HG03460 (cell line): ENCODE measurements at regions not wholly inside any gene's neighbourhood (a gene's known extent, or its start where the extent isn't known, plus 50 kb on each side); places are given as distances from the start of the nearest gene placed in this dataset.
"Not testable (repeated sequence)": the region's sequence is repeated elsewhere in the genome, so short reads cannot be mapped to it uniquely, and the experiment has no call there.

Experiments used
- ATAC-seq: cut with Tn5 transposase; IDR thresholded peaks from one replicate; pipeline ENCODE4 v1.9.1; 2021; ENCODE audit not compliant: unreplicated experiment

GRCh38 chr14:48129472-48129871 is 454.1 kb upstream of the MDGA2 start:
- ATAC-seq: no peak

DNA sequence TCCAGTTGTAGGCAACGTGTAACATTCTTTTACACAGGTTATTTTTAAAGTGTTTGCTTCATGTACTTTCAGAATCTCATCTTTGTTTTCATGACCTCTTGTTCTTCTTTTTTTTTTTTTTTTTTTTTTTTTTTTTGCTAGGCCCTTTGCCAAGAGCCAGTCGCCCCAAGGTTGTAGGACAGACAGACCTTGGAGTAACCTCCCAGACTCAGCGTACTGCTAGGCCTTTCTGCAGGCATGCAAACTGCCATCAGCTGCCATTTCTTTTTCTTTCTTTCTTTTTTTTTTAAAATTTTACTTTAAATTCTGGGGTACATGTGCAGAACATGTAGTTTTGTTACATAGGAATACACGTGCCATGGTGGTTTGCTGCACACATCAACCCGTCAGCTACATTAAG is 452.3 kb upstream of the MDGA2 start:
- no peak for ATAC-seq

- ATAC-seq: no peak
Measured at GRCh38 chr14:48125654-48126053, 450.2 kb upstream of the MDGA2 start.

- no peak for ATAC-seq
Measured at GRCh38 chr14:48113713-48114112, 438.3 kb upstream of the MDGA2 start.

DNA sequence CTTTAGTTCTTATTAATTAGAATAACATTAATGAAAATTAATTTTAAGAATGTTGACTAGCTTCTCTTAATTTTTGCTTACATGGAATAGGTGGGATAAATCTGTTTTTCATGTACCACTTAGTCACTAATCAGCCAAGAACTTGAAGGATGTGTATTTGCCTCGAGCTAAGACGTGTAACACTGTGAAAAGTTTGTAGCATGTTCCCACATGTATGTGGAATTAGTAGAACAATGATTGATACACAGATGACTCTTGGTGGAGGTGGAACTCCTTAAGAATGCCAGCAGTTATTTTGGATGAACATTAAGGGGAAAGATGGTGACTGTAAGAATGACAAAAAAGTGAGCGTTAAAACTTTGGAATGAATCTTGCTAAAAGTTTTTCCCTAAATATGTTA is 435.7 kb upstream of the MDGA2 start:
- ATAC-seq: no peak

GRCh38 chr14:48107646-48108045 is 432.2 kb upstream of the MDGA2 start:
- ATAC-seq: no peak

DNA sequence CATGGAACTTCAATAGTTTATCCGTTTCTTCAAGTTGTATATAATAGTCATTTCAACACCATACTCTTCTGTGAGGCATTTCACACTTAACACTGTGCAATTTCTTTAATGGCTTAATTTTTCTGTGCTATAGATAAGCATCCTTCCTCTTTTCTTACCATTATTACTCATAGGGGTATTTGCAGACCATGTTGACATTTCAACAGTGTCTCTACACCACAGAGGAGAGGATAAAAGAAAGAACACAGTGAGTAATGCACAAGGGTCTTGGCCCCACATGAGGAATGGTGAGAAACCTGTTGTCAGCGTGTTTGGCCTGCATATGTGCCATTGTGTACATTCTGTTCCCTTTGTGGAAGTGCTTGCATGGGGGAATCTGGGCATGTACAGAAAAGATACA is 421.5 kb upstream of the MDGA2 start:
- ATAC-seq: no peak

GRCh38 chr14:48086516-48086915 is 411.1 kb upstream of the MDGA2 start:
- ATAC-seq: no peak

DNA sequence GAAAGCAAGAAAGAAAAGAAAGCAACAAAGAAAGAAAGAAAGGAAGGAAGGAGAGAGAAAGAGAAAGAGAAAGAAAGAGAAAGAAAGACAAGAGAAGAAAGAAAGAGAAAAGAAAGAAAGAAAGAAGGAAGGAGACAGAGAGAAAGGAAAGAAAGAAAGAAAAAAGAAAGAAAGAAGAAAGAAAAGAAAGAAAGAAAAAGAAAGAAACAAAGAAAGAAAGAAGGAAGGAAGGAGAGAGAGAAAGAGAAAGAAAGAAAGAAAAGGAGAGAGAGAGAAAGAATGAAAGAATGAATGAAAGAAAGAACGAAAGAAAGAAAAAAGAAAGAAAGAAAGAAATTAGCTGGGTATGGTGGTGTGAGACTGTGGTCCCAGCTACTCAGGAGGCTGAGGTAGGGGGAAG is 400.1 kb upstream of the MDGA2 start:
- ATAC-seq: no peak

GRCh38 chr14:48052973-48053372 is 377.6 kb upstream of the MDGA2 start:
- ATAC-seq: no peak

- no peak for ATAC-seq
Measured at GRCh38 chr14:48035836-48036235, 360.4 kb upstream of the MDGA2 start.

DNA sequence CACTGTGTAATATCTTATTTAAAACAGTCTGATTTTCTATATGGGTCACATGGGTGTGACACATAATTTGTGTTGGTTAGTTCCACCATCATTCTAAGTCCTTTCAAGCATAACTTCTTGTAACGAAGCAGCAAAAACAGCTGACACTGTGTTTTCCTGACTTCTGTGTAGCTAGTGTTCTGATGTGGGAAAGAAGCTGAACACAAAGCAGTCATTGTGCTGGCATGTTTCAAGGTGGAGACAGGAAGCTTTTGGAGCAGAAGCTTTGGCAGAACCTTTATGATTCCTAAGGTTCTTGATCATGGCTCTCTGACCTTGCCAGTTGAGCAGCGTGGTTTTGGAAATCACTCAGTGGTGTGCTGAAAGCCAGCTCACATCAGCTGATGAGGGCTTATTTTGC is 351.7 kb upstream of the MDGA2 start:
- no peak for ATAC-seq

GRCh38 chr14:48023881-48024280 is 348.5 kb upstream of the MDGA2 start:
- ATAC-seq: no peak

DNA sequence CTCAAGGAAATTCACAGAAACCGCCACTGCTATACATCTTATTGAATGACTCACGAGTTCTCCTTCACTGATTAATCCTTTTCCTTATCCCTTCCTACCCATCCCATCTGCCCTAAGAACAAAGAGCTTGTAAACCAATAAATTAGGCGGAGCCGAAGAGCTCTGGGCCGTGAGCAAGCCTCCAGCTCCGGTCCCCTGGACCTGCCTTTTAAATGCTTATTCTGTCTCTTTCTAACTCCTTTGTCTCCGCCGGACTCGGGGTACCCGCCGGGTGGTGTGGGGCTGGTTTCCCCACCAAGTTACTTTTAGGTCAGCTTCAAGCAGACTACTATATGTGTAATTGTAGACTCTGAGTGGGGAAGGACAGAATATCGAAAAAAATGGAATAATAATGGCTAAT is 336.1 kb upstream of the MDGA2 start:
- not testable (repeated sequence) for ATAC-seq

DNA sequence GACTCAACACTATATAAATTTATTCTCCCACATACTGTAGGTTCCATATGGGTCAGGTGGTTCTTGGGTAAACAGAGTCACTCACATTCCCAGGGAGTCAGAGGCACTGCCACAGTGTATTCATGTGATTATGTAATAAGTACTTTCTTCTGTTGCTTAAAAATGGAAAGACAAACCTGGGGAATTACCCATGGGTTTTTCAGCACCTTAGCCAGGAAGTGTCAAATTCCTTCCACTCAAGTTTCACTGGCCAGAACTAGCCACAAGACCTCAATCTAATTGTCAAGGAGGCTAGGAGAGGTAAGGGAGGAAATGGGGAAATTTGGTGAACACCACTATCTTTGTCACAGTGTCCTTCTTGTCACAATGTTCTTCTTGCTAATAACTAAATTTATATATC is 333.2 kb upstream of the MDGA2 start:
- no peak for ATAC-seq

DNA sequence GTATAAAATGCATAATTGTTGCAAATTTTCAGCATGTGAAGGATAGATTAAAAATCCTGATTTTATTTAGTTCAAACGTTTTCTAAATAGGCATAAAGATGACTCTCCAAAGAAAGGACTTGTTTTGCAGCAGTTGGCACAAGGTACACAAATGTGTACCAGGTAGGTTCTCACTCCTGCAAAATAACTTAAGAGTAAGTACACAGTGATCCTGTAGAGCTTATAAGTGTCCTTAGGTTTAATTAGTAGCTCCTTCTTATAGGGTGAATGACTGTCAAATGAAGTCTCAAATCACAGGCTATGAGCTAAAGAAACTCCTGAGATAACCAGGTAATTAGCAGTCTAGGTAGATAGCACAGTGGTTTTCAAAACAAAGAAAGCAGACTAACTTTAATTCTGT is 330.6 kb upstream of the MDGA2 start:
- no peak for ATAC-seq

- ATAC-seq: no peak
Measured at GRCh38 chr14:47993883-47994282, 318.5 kb upstream of the MDGA2 start.

DNA sequence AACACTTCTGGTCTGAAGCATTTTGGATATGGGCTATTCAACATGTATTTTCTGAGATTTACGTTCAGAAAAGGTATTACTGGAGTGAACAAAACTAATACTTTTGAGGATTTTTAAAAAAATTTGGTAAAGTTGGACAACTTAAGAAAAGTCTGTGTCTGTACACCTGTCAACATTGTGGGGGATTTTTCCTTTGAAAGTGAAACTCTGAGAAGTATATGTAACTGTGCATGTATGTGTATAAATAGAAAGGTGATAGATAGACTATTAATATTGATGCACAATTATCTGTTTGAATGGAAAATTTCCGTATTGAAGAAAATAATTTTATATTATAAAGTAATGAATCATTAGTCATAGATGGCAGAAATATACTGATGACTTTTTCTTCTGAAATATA is 312.8 kb upstream of the MDGA2 start:
- ATAC-seq: no peak

DNA sequence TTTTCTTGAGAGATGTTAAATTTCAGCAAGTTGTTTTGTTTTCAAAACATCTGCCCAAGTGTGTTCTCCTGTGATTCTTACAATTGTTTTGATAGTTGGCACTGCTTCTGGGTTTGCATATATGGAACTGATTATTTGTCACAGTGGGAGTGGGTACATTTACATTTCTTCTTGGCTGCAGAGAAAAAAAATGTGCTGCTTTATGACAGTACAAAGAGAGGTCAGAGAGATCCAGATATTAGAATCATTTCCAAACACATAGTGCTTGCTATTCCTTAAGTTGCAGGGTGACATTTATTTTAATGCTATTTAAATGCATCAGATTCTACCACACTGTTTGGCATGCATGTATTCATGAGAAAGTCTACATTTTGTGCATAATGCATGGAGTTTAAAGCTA is 303.5 kb upstream of the MDGA2 start:
- ATAC-seq: no peak

GRCh38 chr14:47976139-47976538 is 300.7 kb upstream of the MDGA2 start:
- no peak for ATAC-seq

GRCh38 chr14:47966076-47966810 is 290.8 kb upstream of the MDGA2 start:
- no peak for ATAC-seq

GRCh38 chr14:47961634-47962033 is 286.2 kb upstream of the MDGA2 start:
- ATAC-seq: no peak

DNA sequence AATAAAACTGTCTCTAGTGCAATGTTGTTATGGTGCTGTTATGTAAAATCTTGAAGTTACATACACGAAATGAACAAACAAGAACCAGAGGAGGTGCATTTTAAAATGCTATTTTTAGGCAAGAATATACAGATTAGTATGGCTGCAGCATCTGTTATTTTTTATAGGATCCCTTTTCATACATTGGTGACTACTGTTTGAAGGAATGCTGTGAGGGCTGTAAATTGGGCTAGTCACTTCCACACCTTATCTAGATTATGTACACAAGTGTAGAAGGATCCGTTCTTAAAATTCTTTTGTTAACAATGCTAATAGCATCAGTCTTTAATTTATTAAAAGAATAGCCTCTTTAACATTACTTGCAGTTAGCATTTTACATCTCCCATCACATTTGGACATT is 284.3 kb upstream of the MDGA2 start:
- ATAC-seq: no peak
